Stimulated activated CD4-positive, alpha-beta T cell treated with anti-CD3 and anti-CD28 coated beads, Interleukin-2, amount 100 ng/mL, for 48 hours (primary cell): ENCODE measurements at regions not wholly inside any gene's neighbourhood (a gene's known extent, or its start where the extent isn't known, plus 50 kb on each side); places are given as distances from the start of the nearest gene placed in this dataset.
"Not testable (repeated sequence)": the region's sequence is repeated elsewhere in the genome, so short reads cannot be mapped to it uniquely, and the experiment has no call there.

Source experiments
- DNase-seq, 2 donors: peaks; one replicate each; pipeline ENCODE4 v3.0.0-alpha.2; 2020

GRCh38 chr18:8913606-8914403, 188.7 kb upstream of the NDUFV2 start:
- DNase-seq: not testable (repeated sequence)

GRCh38 chr18:8914404-8915264, 187.9 kb upstream of the NDUFV2 start:
- not testable (repeated sequence) for DNase-seq

- DNase-seq: not testable (repeated sequence)
Observed at GRCh38 chr18:8920856-8921787, 181.4 kb upstream of the NDUFV2 start.

GRCh38 chr18:8926464-8926863, 176.0 kb upstream of the NDUFV2 start:
- DNase-seq: no peak

- no peak for DNase-seq
Observed at GRCh38 chr18:8928044-8928443, 174.5 kb upstream of the NDUFV2 start.

- no peak for DNase-seq
Observed at GRCh38 chr18:8928847-8929780, 173.4 kb upstream of the NDUFV2 start.

GRCh38 chr18:8930990-8931616, 171.4 kb upstream of the NDUFV2 start:
- DNase-seq: no peak

- no peak for DNase-seq
Observed at GRCh38 chr18:8932866-8933265, 169.6 kb upstream of the NDUFV2 start.

- DNase-seq: no peak
Observed at GRCh38 chr18:8933714-8934284, 168.7 kb upstream of the NDUFV2 start.

- not testable (repeated sequence) for DNase-seq
Observed at GRCh38 chr18:8935346-8935745, 167.2 kb upstream of the NDUFV2 start.

GRCh38 chr18:8936619-8937018, 165.9 kb upstream of the NDUFV2 start:
- DNase-seq: no peak

GRCh38 chr18:8937160-8938094, 165.1 kb upstream of the NDUFV2 start:
- no peak for DNase-seq

- no peak for DNase-seq
Observed at GRCh38 chr18:8938817-8939216, 163.7 kb upstream of the NDUFV2 start.

GRCh38 chr18:8942021-8942908, 160.2 kb upstream of the NDUFV2 start:
- DNase-seq: no peak

GRCh38 chr18:8942909-8943545, 159.5 kb upstream of the NDUFV2 start:
- no peak for DNase-seq

GRCh38 chr18:8943900-8944870, 158.3 kb upstream of the NDUFV2 start:
- DNase-seq: no peak

GRCh38 chr18:8944871-8945245, 157.6 kb upstream of the NDUFV2 start:
- no peak for DNase-seq
